ENCODE measurements at regions not wholly inside any gene's neighbourhood (a gene's known extent, or its start where the extent isn't known, plus 50 kb on each side); places are given as distances from the start of the nearest gene placed in this dataset.

- TF ChIP-seq, protein P1, sequence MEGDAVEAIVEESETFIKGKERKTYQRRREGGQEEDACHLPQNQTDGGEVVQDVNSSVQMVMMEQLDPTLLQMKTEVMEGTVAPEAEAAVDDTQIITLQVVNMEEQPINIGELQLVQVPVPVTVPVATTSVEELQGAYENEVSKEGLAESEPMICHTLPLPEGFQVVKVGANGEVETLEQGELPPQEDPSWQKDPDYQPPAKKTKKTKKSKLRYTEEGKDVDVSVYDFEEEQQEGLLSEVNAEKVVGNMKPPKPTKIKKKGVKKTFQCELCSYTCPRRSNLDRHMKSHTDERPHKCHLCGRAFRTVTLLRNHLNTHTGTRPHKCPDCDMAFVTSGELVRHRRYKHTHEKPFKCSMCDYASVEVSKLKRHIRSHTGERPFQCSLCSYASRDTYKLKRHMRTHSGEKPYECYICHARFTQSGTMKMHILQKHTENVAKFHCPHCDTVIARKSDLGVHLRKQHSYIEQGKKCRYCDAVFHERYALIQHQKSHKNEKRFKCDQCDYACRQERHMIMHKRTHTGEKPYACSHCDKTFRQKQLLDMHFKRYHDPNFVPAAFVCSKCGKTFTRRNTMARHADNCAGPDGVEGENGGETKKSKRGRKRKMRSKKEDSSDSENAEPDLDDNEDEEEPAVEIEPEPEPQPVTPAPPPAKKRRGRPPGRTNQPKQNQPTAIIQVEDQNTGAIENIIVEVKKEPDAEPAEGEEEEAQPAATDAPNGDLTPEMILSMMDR (IDR thresholded peaks at IDR 0.05), result no peak
- no peak for TF ChIP-seq POLR2A (IDR thresholded peaks at IDR 0.05)
Measured at GRCh38 chrX:122115604-122116003, 1068.2 kb downstream of the GLUD2 start.
